GM23338 (cell line): ENCODE measurements at regions not wholly inside any gene's neighbourhood (a gene's known extent, or its start where the extent isn't known, plus 50 kb on each side); places are given as distances from the start of the nearest gene placed in this dataset.

Experiments
- ATAC-seq: fragments of 200-7000 bp; cut with Tn5 transposase; 3 replicates; pipeline ENCODE4 v1.9.1; 2020
- DNase-seq: peaks from one replicate; pipeline ENCODE4 v3.0.0-alpha.2; 2015; ENCODE audit warnings: low spot score
- H2AFZ ChIP-seq: fragments of 200-600 bp; sonication (generic); 2 replicates; pipeline ENCODE4 v1.8.0; 2016; ENCODE audit warnings: antibody characterized with exemption, mild to moderate bottlenecking, moderate library complexity
- H3F3A ChIP-seq: fragments of 200-600 bp; sonication (generic); replicated peaks from 2 replicates; pipeline ENCODE4 v1.8.0; 2017; ENCODE audit warnings: antibody characterized with exemption, mixed run types, low read depth
- H3K27ac ChIP-seq: fragments of 200-600 bp; sonication (generic); 2 replicates; pipeline ENCODE4 v1.6.1; 2016; ENCODE audit warnings: low read depth
- H3K27me3 ChIP-seq: fragments of 200-600 bp; sonication (generic); 2 replicates; pipeline ENCODE4 v1.8.0; 2016; ENCODE audit warnings: mild to moderate bottlenecking, mixed run types, moderate library complexity; ENCODE audit not compliant: insufficient read depth
- H3K36me3 ChIP-seq: fragments of 200-600 bp; sonication (generic); 2 replicates; pipeline ENCODE4 v1.8.0; 2016; ENCODE audit warnings: mild to moderate bottlenecking; ENCODE audit not compliant: insufficient read depth
- H3K4me1 ChIP-seq: fragments of 200-600 bp; sonication (generic); 2 replicates; pipeline ENCODE4 v1.8.0; 2016; ENCODE audit warnings: mild to moderate bottlenecking, moderate library complexity; ENCODE audit not compliant: insufficient read depth
- H3K4me2 ChIP-seq: fragments of 200-600 bp; sonication (generic); 2 replicates; pipeline ENCODE4 v1.7.1; 2017; ENCODE audit warnings: mixed run types
- H3K4me3 ChIP-seq: fragments of 200-600 bp; sonication (generic); 2 replicates; pipeline ENCODE4 v1.6.1; 2016; ENCODE audit warnings: mixed run types
- H3K79me2 ChIP-seq: fragments of 200-600 bp; sonication (generic); replicated peaks from 2 replicates; pipeline ENCODE4 v1.8.0; 2017; ENCODE audit warnings: mild to moderate bottlenecking; ENCODE audit not compliant: insufficient read depth
- H3K9me2 ChIP-seq: fragments of 200-600 bp; sonication (generic); 2 replicates; pipeline ENCODE4 v1.8.0; 2017; ENCODE audit not compliant: insufficient read depth
- H4K20me1 ChIP-seq: fragments of 200-600 bp; sonication (generic); replicated peaks from 2 replicates; pipeline ENCODE4 v1.8.0; 2017; ENCODE audit warnings: mild to moderate bottlenecking; ENCODE audit not compliant: insufficient read depth
- H3K27ac Mint-ChIP-seq: 2 replicates; pipeline ENCODE4 v1.8.0; 2020; ENCODE audit warnings: inconsistent platforms, mild to moderate bottlenecking, moderate library complexity, mixed read lengths
- H3K27me3 Mint-ChIP-seq: 3 replicates; pipeline ENCODE4 v1.8.0; 2022; ENCODE audit warnings: low read depth, mild to moderate bottlenecking, moderate library complexity, mixed read lengths, inconsistent platforms; ENCODE audit not compliant: insufficient read depth, poor library complexity
- H3K36me3 Mint-ChIP-seq: 3 replicates; pipeline ENCODE4 v1.8.0; 2021; ENCODE audit warnings: low read depth, mild to moderate bottlenecking, inconsistent platforms, moderate library complexity, mixed read lengths
- H3K4me1 Mint-ChIP-seq: 3 replicates; pipeline ENCODE4 v1.8.0; 2020; ENCODE audit warnings: mild to moderate bottlenecking, inconsistent platforms, mixed read lengths
- H3K4me3 Mint-ChIP-seq: 3 replicates; pipeline ENCODE4 v1.8.0; 2021; ENCODE audit warnings: moderate library complexity, mild to moderate bottlenecking, inconsistent platforms, mixed read lengths
- H3K9me3 Mint-ChIP-seq: 3 replicates; pipeline ENCODE4 v1.8.0; 2020; ENCODE audit warnings: moderate library complexity, mild to moderate bottlenecking, inconsistent platforms, mixed read lengths
- CREB1 ChIP-seq: fragments of 250-450 bp; sonication (Bioruptor Pico); IDR thresholded peaks from 2 replicates; pipeline ENCODE4 v1.5.0; 2020; ENCODE audit warnings: low read depth, mild to moderate bottlenecking, moderate library complexity
- EZH2 ChIP-seq: fragments of 200-600 bp; sonication (generic); IDR thresholded peaks from one replicate; pipeline ENCODE4 v1.8.0; 2017; ENCODE audit warnings: antibody characterized with exemption, mild to moderate bottlenecking, low read depth; ENCODE audit not compliant: unreplicated experiment
- EZH2phosphoT487 ChIP-seq: fragments of 200-600 bp; sonication (generic); IDR thresholded peaks from one replicate; pipeline ENCODE4 v1.8.1; 2018; ENCODE audit warnings: antibody characterized with exemption; ENCODE audit not compliant: unreplicated experiment
- JUNB ChIP-seq: IDR thresholded peaks from one replicate; pipeline ENCODE4 v1.6.1; 2016; ENCODE audit warnings: antibody characterized with exemption; ENCODE audit not compliant: unreplicated experiment
- NANOG ChIP-seq: IDR thresholded peaks from 2 replicates; pipeline ENCODE4 v1.6.1; 2016; ENCODE audit warnings: antibody characterized with exemption, borderline replicate concordance
- POLR2AphosphoS5 ChIP-seq: IDR thresholded peaks from 2 replicates; pipeline ENCODE4 v1.6.1; 2016; ENCODE audit warnings: antibody characterized with exemption, low read depth
- STAT1 ChIP-seq: IDR thresholded peaks from one replicate; pipeline ENCODE4 v1.6.1; 2016; ENCODE audit warnings: antibody characterized with exemption; ENCODE audit not compliant: unreplicated experiment
- ZNF114 ChIP-seq: fragments of 250-450 bp; sonication (Bioruptor Pico); IDR thresholded peaks from 2 replicates; pipeline ENCODE4 v1.5.0; 2020; ENCODE audit warnings: mild to moderate bottlenecking, moderate library complexity
- ZNF331 ChIP-seq: fragments of 250-450 bp; sonication (Bioruptor Pico); IDR thresholded peaks from 2 replicates; pipeline ENCODE4 v1.5.0; 2020; ENCODE audit warnings: low read depth, mild to moderate bottlenecking, moderate library complexity
- TF ChIP-seq, protein P1 (sequence below), 2 experiments: fragments of 200-600 bp in 1 of 2; sonication (generic) in 1 of 2; conservative IDR thresholded peaks; 2 replicates each; pipeline versions ENCODE4 v1.5.1 to v1.6.1; 2016 to 2017; ENCODE audit warnings: antibody characterized with exemption in 2 of 2, low read depth in 2 of 2, mild to moderate bottlenecking in 2 of 2, moderate library complexity in 1 of 2
- TF ChIP-seq, protein P2 (sequence below): IDR thresholded peaks from one replicate; pipeline ENCODE4 v1.6.1; 2018; ENCODE audit warnings: antibody characterized with exemption; ENCODE audit not compliant: unreplicated experiment
- TF ChIP-seq, protein P3 (sequence below): IDR thresholded peaks from 2 replicates; pipeline ENCODE4 v1.6.1; 2016; ENCODE audit warnings: antibody characterized with exemption
- TF ChIP-seq, protein P4 (sequence below): fragments of 250-450 bp; sonication (Bioruptor Pico); IDR thresholded peaks from 2 replicates; pipeline ENCODE4 v1.5.0; 2020; ENCODE audit warnings: mild to moderate bottlenecking, moderate library complexity

DNA sequence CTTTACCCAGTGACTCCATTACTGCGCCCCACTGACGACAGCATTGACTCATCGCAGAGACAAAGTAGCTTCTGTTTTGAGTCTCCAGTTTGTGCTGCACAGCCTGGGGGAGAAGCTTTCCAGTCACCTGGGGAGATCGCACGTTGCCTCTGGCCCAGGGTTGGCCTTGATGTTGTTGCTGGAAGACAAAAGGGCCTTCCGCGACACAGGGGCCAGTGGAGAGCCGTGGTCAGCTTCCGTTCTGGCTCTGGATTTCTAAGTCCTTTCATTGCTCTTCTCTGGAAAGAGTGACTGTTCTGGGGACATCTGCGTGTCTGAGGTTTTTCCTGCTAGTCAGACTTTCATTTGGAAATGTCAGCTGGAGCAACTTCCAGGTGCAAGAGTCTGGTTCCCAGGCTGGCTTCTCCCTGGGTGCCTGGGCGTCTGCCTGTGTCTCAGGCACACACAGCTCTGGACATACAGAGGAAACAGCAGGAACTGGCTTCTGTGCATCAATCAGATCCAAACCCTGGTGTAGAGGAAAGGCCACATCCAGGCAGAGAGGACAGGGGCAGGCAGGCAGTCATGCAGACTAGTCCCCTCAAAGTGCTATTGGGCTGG lies 257.0 kb downstream of the SIPA1L2 start:
- ATAC-seq (no peak), DNase-seq (no peak)
- Histone ChIP-seq H3K4me3 (no peak overlapping the region), H3K4me1 (no peaks in the 10 kb centered on the region), H3K27me3 (no peaks in the 10 kb centered on the region), H4K20me1 (no peaks in the 10 kb centered on the region), H3K79me2 (no peaks in the 10 kb centered on the region), H3K27ac (no peak overlapping the region), H3K36me3 (no peaks in the 10 kb centered on the region), H3K9me2 (peaks cover 20% of the 10 kb centered on the region), H2AFZ (no peak overlapping the region), H3F3A (no peaks in the 10 kb centered on the region), H3K4me2 (no peak overlapping the region)
- TF ChIP-seq ZNF114 (CRISPR knock-in tag) (no peak), JUNB (no peak), ZNF331 (CRISPR knock-in tag) (no peak), POLR2AphosphoS5 (no peak), CREB1 (no peak), NANOG (no peak), EZH2phosphoT487 (no peak), STAT1 (no peak), EZH2 (no peak)
- TF ChIP-seq, protein P1, sequence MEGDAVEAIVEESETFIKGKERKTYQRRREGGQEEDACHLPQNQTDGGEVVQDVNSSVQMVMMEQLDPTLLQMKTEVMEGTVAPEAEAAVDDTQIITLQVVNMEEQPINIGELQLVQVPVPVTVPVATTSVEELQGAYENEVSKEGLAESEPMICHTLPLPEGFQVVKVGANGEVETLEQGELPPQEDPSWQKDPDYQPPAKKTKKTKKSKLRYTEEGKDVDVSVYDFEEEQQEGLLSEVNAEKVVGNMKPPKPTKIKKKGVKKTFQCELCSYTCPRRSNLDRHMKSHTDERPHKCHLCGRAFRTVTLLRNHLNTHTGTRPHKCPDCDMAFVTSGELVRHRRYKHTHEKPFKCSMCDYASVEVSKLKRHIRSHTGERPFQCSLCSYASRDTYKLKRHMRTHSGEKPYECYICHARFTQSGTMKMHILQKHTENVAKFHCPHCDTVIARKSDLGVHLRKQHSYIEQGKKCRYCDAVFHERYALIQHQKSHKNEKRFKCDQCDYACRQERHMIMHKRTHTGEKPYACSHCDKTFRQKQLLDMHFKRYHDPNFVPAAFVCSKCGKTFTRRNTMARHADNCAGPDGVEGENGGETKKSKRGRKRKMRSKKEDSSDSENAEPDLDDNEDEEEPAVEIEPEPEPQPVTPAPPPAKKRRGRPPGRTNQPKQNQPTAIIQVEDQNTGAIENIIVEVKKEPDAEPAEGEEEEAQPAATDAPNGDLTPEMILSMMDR (conservative IDR thresholded peaks at IDR 0.05; ENCODE audit: low read depth in 2 of 2): no peak
- TF ChIP-seq, protein P2, sequence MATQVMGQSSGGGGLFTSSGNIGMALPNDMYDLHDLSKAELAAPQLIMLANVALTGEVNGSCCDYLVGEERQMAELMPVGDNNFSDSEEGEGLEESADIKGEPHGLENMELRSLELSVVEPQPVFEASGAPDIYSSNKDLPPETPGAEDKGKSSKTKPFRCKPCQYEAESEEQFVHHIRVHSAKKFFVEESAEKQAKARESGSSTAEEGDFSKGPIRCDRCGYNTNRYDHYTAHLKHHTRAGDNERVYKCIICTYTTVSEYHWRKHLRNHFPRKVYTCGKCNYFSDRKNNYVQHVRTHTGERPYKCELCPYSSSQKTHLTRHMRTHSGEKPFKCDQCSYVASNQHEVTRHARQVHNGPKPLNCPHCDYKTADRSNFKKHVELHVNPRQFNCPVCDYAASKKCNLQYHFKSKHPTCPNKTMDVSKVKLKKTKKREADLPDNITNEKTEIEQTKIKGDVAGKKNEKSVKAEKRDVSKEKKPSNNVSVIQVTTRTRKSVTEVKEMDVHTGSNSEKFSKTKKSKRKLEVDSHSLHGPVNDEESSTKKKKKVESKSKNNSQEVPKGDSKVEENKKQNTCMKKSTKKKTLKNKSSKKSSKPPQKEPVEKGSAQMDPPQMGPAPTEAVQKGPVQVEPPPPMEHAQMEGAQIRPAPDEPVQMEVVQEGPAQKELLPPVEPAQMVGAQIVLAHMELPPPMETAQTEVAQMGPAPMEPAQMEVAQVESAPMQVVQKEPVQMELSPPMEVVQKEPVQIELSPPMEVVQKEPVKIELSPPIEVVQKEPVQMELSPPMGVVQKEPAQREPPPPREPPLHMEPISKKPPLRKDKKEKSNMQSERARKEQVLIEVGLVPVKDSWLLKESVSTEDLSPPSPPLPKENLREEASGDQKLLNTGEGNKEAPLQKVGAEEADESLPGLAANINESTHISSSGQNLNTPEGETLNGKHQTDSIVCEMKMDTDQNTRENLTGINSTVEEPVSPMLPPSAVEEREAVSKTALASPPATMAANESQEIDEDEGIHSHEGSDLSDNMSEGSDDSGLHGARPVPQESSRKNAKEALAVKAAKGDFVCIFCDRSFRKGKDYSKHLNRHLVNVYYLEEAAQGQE: no peak
- TF ChIP-seq, protein P3, sequence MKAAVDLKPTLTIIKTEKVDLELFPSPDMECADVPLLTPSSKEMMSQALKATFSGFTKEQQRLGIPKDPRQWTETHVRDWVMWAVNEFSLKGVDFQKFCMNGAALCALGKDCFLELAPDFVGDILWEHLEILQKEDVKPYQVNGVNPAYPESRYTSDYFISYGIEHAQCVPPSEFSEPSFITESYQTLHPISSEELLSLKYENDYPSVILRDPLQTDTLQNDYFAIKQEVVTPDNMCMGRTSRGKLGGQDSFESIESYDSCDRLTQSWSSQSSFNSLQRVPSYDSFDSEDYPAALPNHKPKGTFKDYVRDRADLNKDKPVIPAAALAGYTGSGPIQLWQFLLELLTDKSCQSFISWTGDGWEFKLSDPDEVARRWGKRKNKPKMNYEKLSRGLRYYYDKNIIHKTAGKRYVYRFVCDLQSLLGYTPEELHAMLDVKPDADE: no peak
- TF ChIP-seq, protein P4, sequence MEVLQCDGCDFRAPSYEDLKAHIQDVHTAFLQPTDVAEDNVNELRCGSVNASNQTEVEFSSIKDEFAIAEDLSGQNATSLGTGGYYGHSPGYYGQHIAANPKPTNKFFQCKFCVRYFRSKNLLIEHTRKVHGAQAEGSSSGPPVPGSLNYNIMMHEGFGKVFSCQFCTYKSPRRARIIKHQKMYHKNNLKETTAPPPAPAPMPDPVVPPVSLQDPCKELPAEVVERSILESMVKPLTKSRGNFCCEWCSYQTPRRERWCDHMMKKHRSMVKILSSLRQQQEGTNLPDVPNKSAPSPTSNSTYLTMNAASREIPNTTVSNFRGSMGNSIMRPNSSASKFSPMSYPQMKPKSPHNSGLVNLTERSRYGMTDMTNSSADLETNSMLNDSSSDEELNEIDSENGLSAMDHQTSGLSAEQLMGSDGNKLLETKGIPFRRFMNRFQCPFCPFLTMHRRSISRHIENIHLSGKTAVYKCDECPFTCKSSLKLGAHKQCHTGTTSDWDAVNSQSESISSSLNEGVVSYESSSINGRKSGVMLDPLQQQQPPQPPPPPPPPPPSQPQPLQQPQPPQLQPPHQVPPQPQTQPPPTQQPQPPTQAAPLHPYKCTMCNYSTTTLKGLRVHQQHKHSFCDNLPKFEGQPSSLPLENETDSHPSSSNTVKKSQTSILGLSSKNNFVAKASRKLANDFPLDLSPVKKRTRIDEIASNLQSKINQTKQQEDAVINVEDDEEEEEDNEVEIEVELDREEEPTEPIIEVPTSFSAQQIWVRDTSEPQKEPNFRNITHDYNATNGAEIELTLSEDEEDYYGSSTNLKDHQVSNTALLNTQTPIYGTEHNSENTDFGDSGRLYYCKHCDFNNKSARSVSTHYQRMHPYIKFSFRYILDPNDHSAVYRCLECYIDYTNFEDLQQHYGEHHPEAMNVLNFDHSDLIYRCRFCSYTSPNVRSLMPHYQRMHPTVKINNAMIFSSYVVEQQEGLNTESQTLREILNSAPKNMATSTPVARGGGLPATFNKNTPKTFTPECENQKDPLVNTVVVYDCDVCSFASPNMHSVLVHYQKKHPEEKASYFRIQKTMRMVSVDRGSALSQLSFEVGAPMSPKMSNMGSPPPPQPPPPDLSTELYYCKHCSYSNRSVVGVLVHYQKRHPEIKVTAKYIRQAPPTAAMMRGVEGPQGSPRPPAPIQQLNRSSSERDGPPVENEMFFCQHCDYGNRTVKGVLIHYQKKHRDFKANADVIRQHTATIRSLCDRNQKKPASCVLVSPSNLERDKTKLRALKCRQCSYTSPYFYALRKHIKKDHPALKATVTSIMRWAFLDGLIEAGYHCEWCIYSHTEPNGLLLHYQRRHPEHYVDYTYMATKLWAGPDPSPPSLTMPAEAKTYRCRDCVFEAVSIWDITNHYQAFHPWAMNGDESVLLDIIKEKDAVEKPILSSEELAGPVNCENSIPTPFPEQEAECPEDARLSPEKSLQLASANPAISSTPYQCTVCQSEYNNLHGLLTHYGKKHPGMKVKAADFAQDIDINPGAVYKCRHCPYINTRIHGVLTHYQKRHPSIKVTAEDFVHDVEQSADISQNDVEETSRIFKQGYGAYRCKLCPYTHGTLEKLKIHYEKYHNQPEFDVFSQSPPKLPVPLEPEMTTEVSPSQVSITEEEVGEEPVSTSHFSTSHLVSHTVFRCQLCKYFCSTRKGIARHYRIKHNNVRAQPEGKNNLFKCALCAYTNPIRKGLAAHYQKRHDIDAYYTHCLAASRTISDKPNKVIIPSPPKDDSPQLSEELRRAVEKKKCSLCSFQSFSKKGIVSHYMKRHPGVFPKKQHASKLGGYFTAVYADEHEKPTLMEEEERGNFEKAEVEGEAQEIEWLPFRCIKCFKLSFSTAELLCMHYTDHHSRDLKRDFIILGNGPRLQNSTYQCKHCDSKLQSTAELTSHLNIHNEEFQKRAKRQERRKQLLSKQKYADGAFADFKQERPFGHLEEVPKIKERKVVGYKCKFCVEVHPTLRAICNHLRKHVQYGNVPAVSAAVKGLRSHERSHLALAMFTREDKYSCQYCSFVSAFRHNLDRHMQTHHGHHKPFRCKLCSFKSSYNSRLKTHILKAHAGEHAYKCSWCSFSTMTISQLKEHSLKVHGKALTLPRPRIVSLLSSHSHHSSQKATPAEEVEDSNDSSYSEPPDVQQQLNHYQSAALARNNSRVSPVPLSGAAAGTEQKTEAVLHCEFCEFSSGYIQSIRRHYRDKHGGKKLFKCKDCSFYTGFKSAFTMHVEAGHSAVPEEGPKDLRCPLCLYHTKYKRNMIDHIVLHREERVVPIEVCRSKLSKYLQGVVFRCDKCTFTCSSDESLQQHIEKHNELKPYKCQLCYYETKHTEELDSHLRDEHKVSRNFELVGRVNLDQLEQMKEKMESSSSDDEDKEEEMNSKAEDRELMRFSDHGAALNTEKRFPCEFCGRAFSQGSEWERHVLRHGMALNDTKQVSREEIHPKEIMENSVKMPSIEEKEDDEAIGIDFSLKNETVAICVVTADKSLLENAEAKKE (CRISPR knock-in tag): no peak
- Mint-ChIP-seq H3K4me1 (peaks cover 5% of the 10 kb centered on the region; the same call in 2 of the 3 replicates), H3K4me3 (no peak overlapping the region), H3K36me3 (no peaks in the 10 kb centered on the region), H3K27me3 (peaks cover 11% of the 10 kb centered on the region), H3K9me3 (no peaks in the 10 kb centered on the region; the same call in 2 of the 3 replicates), H3K27ac (no peak overlapping the region)
